ENCODE measurements at regions not wholly inside any gene's neighbourhood (a gene's known extent, or its start where the extent isn't known, plus 50 kb on each side); places are given as distances from the start of the nearest gene placed in this dataset.

DNA sequence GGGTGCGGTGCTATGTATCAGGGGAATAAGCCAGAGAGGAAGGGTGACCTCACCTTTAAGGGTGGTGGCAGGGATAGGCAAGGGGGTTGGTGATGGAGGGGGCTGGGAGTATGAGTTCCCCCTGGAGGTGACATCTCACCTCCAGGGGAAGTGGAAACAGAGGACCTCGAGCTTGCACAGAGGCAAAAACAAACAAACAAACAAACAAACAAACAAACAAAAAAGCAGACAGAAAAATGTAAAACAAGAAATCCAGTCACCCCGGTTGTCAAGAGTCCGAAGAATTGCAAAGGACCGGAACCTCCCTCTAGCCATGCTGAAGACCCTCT is 112.2 kb upstream of the MYL2 start:
- 62% methylated on average over 5 of the region's 5 CpGs for WGBS
- Histone ChIP-seq H3K27ac (ENCODE audit: low read depth, low read length) (no peak overlapping the region), H3K9ac (ENCODE audit: low read depth, low read length) (no peak overlapping the region), H3K27me3 (ENCODE audit: insufficient read depth, low read length) (peaks cover 36% of the 10 kb centered on the region), H3K36me3 (ENCODE audit: insufficient read depth, low read length) (no peaks in the 10 kb centered on the region), H3K9me3 (ENCODE audit: insufficient read depth, low read depth, low read length) (no peaks in the 10 kb centered on the region), H3K4me3 (ENCODE audit: low read length) (peak overlapping the region; percentile 72; the same call in 1 of the 2 replicates), H3K4me1 (ENCODE audit: insufficient read depth, low read length) (peaks cover 8% of the 10 kb centered on the region; the same call in 1 of the 2 replicates)

DNA sequence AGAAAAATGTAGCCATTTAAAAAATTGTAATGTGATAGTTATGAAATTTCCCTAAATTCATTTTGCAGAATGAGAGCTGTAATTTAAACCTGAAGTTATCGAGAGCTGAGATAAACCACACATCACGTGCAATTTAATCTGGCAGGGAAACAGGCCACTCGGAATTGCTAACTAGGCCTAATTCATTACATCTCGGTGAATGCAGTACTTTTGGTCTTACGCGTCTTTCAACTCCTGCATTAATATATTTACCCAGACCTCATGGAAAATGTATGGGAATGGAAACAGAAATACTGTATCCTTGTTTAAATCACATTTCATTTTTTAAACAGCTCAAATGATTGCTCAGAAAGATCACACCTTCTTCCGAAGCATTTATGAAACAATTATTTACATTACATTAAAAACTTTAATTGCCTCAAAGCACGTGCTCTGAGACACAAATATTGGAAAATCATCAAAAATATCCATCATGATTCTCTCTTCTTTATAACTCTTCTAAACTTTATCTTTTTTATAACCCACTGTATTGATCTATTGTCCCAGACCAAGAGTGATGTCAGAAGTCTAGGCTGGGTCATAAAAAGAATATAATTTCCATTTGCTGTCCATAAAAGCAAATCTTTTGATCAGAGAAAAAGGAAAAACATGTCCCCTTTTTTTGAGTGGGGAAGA is 111.7 kb upstream of the MYL2 start:
- no peak overlapping the region for H3K9ac ChIP-seq (ENCODE audit: low read depth, low read length)
- H3K27ac ChIP-seq (ENCODE audit: low read depth, low read length), result no peak overlapping the region
- H3K27me3 ChIP-seq (ENCODE audit: insufficient read depth, low read length), result peaks cover 31% of the 10 kb centered on the region
- H3K4me1 ChIP-seq (ENCODE audit: insufficient read depth, low read length), result peaks cover 6% of the 10 kb centered on the region; the same call in 1 of the 2 replicates
- WGBS, result 90% methylated on average over 8 of the region's 8 CpGs
- no peaks in the 10 kb centered on the region for H3K36me3 ChIP-seq (ENCODE audit: insufficient read depth, low read length)
- H3K9me3 ChIP-seq (ENCODE audit: insufficient read depth, low read depth, low read length), result no peaks in the 10 kb centered on the region
- H3K4me3 ChIP-seq (ENCODE audit: low read length), result no peak overlapping the region

DNA sequence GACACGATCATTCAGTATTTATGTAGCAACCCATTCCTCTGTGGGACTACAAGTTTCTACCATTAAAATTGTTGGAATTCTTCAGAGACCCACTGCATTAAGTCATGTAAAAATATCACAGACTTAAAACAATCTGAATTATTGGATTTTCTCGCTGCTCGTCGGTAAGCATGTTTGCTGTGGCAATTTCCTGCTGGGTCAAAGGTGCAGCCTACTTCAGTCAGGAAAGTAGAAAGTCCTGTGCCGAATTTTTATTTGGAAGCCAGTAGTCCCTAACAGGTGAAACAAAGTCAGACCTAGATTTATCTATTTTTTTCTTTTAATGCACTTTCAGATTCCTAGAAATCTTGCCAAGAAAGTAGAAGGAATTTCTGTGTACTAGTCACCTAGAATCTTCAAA is 110.4 kb upstream of the MYL2 start:
- Histone ChIP-seq H3K36me3 (ENCODE audit: insufficient read depth, low read length) (no peaks in the 10 kb centered on the region), H3K27ac (ENCODE audit: low read depth, low read length) (no peak overlapping the region), H3K9me3 (ENCODE audit: insufficient read depth, low read depth, low read length) (no peaks in the 10 kb centered on the region), H3K4me1 (ENCODE audit: insufficient read depth, low read length) (peaks cover 3% of the 10 kb centered on the region; the same call in 1 of the 2 replicates), H3K9ac (ENCODE audit: low read depth, low read length) (no peak overlapping the region), H3K27me3 (ENCODE audit: insufficient read depth, low read length) (peaks cover 22% of the 10 kb centered on the region), H3K4me3 (ENCODE audit: low read length) (no peak overlapping the region)
- WGBS, result 79% methylated on average over 5 of the region's 5 CpGs

DNA sequence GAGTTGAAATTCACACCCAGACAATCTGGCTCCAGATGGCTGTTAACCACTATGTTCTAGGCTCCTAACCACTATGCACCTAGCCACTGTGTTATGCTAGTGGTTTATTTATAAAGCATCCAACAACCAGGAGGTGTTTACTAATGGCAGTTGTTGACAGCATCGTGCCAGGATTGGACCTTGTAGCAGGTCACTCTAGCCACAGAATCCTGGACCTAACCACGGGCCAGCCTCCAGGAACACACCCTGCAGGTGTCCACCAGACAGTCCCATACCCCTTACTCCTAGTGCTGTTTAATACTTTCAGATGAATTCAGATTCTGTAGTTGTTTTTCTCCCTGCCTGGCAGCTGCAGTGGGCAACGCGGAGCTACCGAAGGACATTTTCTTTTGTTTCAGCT is 109.4 kb upstream of the MYL2 start:
- H3K27me3 ChIP-seq (ENCODE audit: insufficient read depth, low read length), result peaks cover 11% of the 10 kb centered on the region
- H3K4me3 ChIP-seq (ENCODE audit: low read length), result no peak overlapping the region
- H3K36me3 ChIP-seq (ENCODE audit: insufficient read depth, low read length), result no peaks in the 10 kb centered on the region
- no peak overlapping the region for H3K27ac ChIP-seq (ENCODE audit: low read depth, low read length)
- no peaks in the 10 kb centered on the region for H3K9me3 ChIP-seq (ENCODE audit: insufficient read depth, low read depth, low read length)
- no peak overlapping the region for H3K9ac ChIP-seq (ENCODE audit: low read depth, low read length)
- WGBS, result 51% methylated on average over 5 of the region's 5 CpGs
- peaks cover 3% of the 10 kb centered on the region; the same call in 1 of the 2 replicates for H3K4me1 ChIP-seq (ENCODE audit: insufficient read depth, low read length)

DNA sequence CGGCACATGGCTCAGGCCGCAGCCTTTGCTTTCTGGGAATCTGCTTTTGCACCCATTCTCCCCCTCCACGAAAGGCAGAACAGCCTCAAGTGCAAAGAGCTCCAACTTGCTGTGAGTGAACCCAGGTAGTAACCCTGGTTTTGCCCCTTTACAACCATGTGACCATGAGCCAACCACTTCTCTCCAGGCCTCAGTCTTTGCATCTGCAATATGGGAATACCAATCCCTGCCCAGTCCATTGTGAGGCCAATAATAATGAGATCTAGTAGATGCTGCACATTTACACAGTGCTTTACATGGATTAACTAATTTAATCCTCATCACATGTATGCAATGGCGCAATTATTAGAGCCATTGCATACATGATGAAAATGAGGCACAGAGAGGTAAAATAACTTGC is 108.9 kb upstream of the MYL2 start:
- peaks cover 11% of the 10 kb centered on the region for H3K27me3 ChIP-seq (ENCODE audit: insufficient read depth, low read length)
- H3K4me1 ChIP-seq (ENCODE audit: insufficient read depth, low read length), result peaks cover 3% of the 10 kb centered on the region; the same call in 1 of the 2 replicates
- WGBS, result 98% methylated on average over 4 of the region's 4 CpGs
- H3K9me3 ChIP-seq (ENCODE audit: insufficient read depth, low read depth, low read length), result no peaks in the 10 kb centered on the region
- H3K4me3 ChIP-seq (ENCODE audit: low read length), result no peak overlapping the region
- no peak overlapping the region for H3K27ac ChIP-seq (ENCODE audit: low read depth, low read length)
- H3K9ac ChIP-seq (ENCODE audit: low read depth, low read length), result no peak overlapping the region
- no peaks in the 10 kb centered on the region for H3K36me3 ChIP-seq (ENCODE audit: insufficient read depth, low read length)

DNA sequence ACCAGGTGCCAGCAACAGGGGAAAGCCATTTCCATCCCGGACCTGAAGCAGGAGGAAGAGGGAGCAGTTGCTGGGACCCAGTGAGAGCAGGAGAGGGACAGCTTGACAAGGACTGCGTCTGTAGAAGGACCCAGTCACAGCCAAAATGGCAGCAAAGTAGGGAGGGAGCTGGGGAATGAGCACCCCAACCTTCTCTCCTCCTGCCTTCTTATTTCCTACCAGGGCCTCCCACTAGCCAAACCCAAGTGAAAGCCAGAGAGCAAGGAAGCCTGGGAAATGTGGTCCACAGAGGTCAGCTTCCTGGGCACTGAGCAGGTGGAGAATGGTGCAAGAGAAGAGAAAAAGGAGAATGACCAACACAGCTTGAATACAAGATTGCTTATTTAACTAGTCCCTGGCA is 108.5 kb upstream of the MYL2 start:
- H3K27me3 ChIP-seq (ENCODE audit: insufficient read depth, low read length), result peaks cover 11% of the 10 kb centered on the region
- H3K36me3 ChIP-seq (ENCODE audit: insufficient read depth, low read length), result no peaks in the 10 kb centered on the region
- no peak overlapping the region for H3K4me3 ChIP-seq (ENCODE audit: low read length)
- H3K27ac ChIP-seq (ENCODE audit: low read depth, low read length), result no peak overlapping the region
- H3K4me1 ChIP-seq (ENCODE audit: insufficient read depth, low read length), result peaks cover 3% of the 10 kb centered on the region; the same call in 1 of the 2 replicates
- H3K9me3 ChIP-seq (ENCODE audit: insufficient read depth, low read depth, low read length), result no peaks in the 10 kb centered on the region
- H3K9ac ChIP-seq (ENCODE audit: low read depth, low read length), result no peak overlapping the region
- 83% methylated on average over 2 of the region's 2 CpGs for WGBS

DNA sequence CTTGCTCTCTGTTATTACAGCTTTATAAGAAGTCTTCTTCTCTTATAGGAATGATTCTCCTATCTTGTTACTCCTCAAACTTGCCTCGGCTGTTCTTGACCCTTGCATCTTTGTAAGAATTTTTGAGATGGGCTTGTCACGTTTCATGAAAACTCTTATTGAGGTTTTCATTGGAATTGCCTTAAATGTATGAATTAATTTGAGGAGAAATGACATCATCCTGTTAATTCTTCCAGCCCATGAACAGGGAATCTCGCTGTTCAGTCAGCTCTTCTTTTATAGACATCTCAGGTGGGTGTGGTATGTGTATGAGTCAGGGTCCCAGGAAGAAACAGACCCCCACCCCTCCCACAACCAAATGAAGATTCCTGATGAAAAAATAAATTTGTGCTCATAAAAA is 107.1 kb upstream of the MYL2 start:
- H3K9me3 ChIP-seq (ENCODE audit: insufficient read depth, low read depth, low read length), result no peaks in the 10 kb centered on the region
- H3K4me1 ChIP-seq (ENCODE audit: insufficient read depth, low read length), result peaks cover 3% of the 10 kb centered on the region; the same call in 1 of the 2 replicates
- no peaks in the 10 kb centered on the region for H3K36me3 ChIP-seq (ENCODE audit: insufficient read depth, low read length)
- WGBS, result 96% methylated on average over 2 of the region's 3 CpGs
- H3K27me3 ChIP-seq (ENCODE audit: insufficient read depth, low read length), result peaks cover 7% of the 10 kb centered on the region
- no peak overlapping the region for H3K9ac ChIP-seq (ENCODE audit: low read depth, low read length)
- no peak overlapping the region for H3K4me3 ChIP-seq (ENCODE audit: low read length)
- no peak overlapping the region for H3K27ac ChIP-seq (ENCODE audit: low read depth, low read length)

DNA sequence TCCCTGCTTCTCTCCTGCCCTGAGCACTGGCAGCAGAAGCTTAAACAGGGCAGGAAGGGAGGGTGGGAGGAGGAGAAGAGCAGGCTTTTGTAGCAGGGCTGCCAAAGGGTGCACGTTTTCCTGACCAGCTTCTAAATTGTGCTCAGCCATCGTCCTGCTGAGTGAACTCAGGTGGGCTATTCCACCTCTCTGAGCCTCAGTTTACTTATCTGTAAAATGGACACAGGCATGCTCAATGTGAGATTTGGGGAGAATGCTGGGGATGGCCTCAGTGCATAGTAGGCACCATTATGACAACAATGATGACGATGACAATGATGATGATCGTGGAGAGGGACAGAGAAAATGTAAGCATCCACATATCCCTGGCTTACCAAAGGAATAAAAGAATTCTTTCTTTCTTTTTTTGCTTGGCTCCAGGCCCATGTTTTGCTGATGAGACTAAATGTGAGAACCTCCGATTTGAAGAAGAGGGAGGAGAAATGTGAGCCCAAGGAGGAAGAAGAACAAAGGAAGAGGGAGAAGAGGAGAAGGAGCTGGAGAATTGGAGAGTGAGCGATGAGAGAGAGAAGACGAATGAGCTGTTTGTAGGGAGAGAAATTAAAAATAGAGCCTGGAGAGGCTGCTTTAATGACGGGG is 105.5 kb upstream of the MYL2 start:
- 76% methylated on average over 8 of the region's 8 CpGs for WGBS
- no peaks in the 10 kb centered on the region for H3K9me3 ChIP-seq (ENCODE audit: insufficient read depth, low read depth, low read length)

DNA sequence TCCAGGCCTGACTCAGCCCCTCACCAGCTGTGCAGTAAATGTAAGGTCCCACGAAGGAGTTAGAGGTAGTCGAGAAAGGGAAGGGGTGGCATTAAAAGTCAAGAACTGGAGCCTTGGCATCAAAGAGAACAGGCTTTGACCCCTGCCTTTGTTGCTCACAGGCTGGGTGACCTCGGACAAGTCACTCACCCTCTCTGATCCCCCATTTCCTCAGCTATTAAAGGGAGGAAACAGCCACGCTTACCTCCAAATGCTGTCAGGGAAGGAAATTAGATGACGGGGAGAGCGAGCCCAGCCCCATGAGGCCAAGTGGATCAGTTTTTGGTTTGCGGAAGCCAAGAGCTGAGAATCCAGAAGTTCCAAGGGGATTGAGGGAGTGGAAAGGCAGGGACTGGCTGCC is 104.9 kb upstream of the MYL2 start:
- Histone ChIP-seq H3K27ac (ENCODE audit: low read depth, low read length) (no peak overlapping the region), H3K4me1 (ENCODE audit: insufficient read depth, low read length) (0 out of 2 replicates have a peak, but pooled peaks cover 3% of the 10 kb centered on the region), H3K27me3 (ENCODE audit: insufficient read depth, low read length) (peaks cover 4% of the 10 kb centered on the region; the same call in 1 of the 2 replicates), H3K9me3 (ENCODE audit: insufficient read depth, low read depth, low read length) (no peaks in the 10 kb centered on the region), H3K4me3 (ENCODE audit: low read length) (no peak overlapping the region), H3K9ac (ENCODE audit: low read depth, low read length) (no peak overlapping the region), H3K36me3 (ENCODE audit: insufficient read depth, low read length) (no peaks in the 10 kb centered on the region)
- 81% methylated on average over 7 of the region's 7 CpGs for WGBS

More for the DNA sequence above, 105.5 kb upstream of the MYL2 start:
- 0 out of 2 replicates have a peak, but pooled peaks cover 3% of the 10 kb centered on the region for H3K4me1 ChIP-seq (ENCODE audit: insufficient read depth, low read length)
- H3K27ac ChIP-seq (ENCODE audit: low read depth, low read length), result no peak overlapping the region
- H3K9ac ChIP-seq (ENCODE audit: low read depth, low read length), result no peak overlapping the region
- H3K4me3 ChIP-seq (ENCODE audit: low read length), result no peak overlapping the region
- H3K36me3 ChIP-seq (ENCODE audit: insufficient read depth, low read length), result no peaks in the 10 kb centered on the region
- peaks cover 4% of the 10 kb centered on the region; the same call in 1 of the 2 replicates for H3K27me3 ChIP-seq (ENCODE audit: insufficient read depth, low read length)

DNA sequence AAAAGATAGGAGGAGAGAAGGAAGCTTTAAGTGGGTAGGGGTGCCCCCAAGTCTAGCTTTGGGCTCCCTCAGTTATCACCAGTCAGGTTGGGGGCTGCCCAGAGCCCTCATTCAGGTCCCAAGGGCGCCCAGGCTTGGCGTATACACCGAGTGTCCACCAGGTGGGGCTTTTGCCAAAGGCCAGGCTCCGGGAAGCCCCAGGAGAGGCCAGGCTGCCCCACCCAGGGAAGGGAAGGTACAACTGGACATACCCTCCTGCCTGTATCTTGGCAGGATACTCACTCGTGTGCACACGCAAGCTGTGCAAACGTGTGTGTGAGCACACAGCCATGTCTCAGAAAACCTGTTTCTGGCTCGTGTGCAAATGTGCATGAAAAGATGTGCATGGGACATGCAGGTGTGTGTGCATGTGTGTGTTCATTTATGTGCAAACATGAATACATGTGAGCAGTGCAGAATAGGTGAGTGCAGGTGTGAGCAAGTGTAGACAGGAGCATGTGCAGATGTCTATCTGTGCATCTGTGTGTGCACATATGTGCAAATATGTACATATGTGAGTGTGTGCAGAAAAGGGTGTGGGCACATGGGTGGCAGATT is 103.9 kb upstream of the MYL2 start:
- Histone ChIP-seq H3K27ac (ENCODE audit: low read depth, low read length) (no peak overlapping the region), H3K36me3 (ENCODE audit: insufficient read depth, low read length) (no peaks in the 10 kb centered on the region), H3K27me3 (ENCODE audit: insufficient read depth, low read length) (peaks cover 4% of the 10 kb centered on the region; the same call in 1 of the 2 replicates), H3K9ac (ENCODE audit: low read depth, low read length) (no peak overlapping the region), H3K4me3 (ENCODE audit: low read length) (no peak overlapping the region), H3K4me1 (ENCODE audit: insufficient read depth, low read length) (no peaks in the 10 kb centered on the region), H3K9me3 (ENCODE audit: insufficient read depth, low read depth, low read length) (no peaks in the 10 kb centered on the region)
- 14% methylated on average over 8 of the region's 8 CpGs for WGBS

DNA sequence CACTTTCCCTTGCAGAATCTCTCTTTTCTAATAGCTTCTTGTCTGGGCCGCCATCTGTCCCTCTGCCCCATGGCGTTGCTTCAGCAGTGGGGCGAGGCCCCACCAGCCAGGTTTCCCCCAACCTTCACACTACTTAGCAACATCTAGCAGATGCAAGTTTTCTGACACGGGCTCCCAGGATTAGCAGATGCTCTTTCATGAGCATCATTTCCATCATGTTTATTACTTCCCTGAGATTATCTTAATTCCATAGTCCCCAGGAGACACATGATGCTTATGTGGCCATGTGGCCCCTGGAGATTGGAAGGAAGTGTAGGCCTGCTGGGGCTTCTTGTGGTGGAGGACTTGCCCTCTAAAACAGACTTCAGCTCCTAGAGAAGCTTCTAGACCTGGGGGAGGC is 102.0 kb upstream of the MYL2 start:
- Histone ChIP-seq H3K9ac (ENCODE audit: low read depth, low read length) (no peak overlapping the region), H3K9me3 (ENCODE audit: insufficient read depth, low read depth, low read length) (no peaks in the 10 kb centered on the region), H3K27me3 (ENCODE audit: insufficient read depth, low read length) (peaks cover 4% of the 10 kb centered on the region; the same call in 1 of the 2 replicates), H3K27ac (ENCODE audit: low read depth, low read length) (no peak overlapping the region), H3K36me3 (ENCODE audit: insufficient read depth, low read length) (no peaks in the 10 kb centered on the region), H3K4me1 (ENCODE audit: insufficient read depth, low read length) (no peaks in the 10 kb centered on the region), H3K4me3 (ENCODE audit: low read length) (no peak overlapping the region)
- WGBS, result 91% methylated on average over 4 of the region's 4 CpGs
